B cell (primary cell): ENCODE measurements at regions not wholly inside any gene's neighbourhood (a gene's known extent, or its start where the extent isn't known, plus 50 kb on each side); places are given as distances from the start of the nearest gene placed in this dataset.

ENCODE experiments used
- ATAC-seq: fragments of 200-7000 bp; cut with Tn5 transposase; one replicate; pipeline ENCODE4 v1.10.0; 2021; ENCODE audit warnings: low read depth, mild to moderate bottlenecking, moderate number of reproducible peaks, moderate library complexity
- CTCF ChIA-PET: fragments of 350-600 bp; sonication (Branson Sonifier 250); formaldehyde crosslinking; loops from one replicate; lab custom pipeline; 2021; ENCODE audit warnings: antibody characterized with exemption, inconsistent platforms; lab: Charles Lee
- POLR2A ChIA-PET: fragments of 350-600 bp; sonication (Branson Sonifier 250); formaldehyde crosslinking; loops from one replicate; lab custom pipeline; 2021; ENCODE audit warnings: antibody characterized with exemption; lab: Charles Lee
- DNase-seq: peaks from one replicate; pipeline ENCODE4 v3.0.0; 2013
- H2AFZ ChIP-seq: 2 replicates; pipeline ENCODE4 v1.6.1; 2012; ENCODE audit warnings: mild to moderate bottlenecking, low read depth, low read length; ENCODE audit not compliant: insufficient read depth, poor library complexity, severe bottlenecking
- H3K27ac ChIP-seq, 2 donors: 1 replicate in 1 of 2; 2 replicates in 1 of 2; pipeline ENCODE4 v1.5.1; 2012 to 2013; ENCODE audit warnings: low read length in 2 of 2, mild to moderate bottlenecking in 2 of 2, moderate library complexity in 1 of 2
- H3K27me3 ChIP-seq, 4 experiments: fragments of 200-600 bp in 1 of 4; sonication (generic) in 1 of 4; replicated peaks in 1 of 4; 1 replicate in 2 of 4; 2 replicates in 2 of 4; pipeline versions ENCODE4 v1.6.1 to v1.7.0; 2013 to 2016; ENCODE audit warnings: low read length in 3 of 4, mild to moderate bottlenecking in 2 of 4, mixed read lengths in 1 of 4, moderate library complexity in 1 of 4; ENCODE audit not compliant: insufficient read depth in 4 of 4, control insufficient read depth in 3 of 4; ENCODE audit errors: control extremely low read depth in 1 of 4
- H3K36me3 ChIP-seq, 2 experiments: replicated peaks in 1 of 2; 1 replicate in 1 of 2; 2 replicates in 1 of 2; pipeline versions ENCODE4 v1.6.1 to v1.7.1; 2013; ENCODE audit warnings: low read length in 1 of 2; ENCODE audit not compliant: insufficient read depth in 2 of 2, control insufficient read depth in 1 of 2; ENCODE audit errors: control extremely low read depth in 1 of 2, extremely low read depth in 1 of 2
- H3K4me1 ChIP-seq, 2 donors: fragments of 200-600 bp in 1 of 2; sonication (generic) in 1 of 2; 1 replicate in 1 of 2; 2 replicates in 1 of 2; pipeline versions ENCODE4 v1.5.1 to v1.6.1; 2013 to 2017; ENCODE audit warnings: low read length in 2 of 2; ENCODE audit not compliant: control insufficient read depth in 2 of 2, insufficient read depth in 2 of 2
- H3K4me2 ChIP-seq: replicated peaks from 2 replicates; pipeline ENCODE3; 2012; ENCODE audit warnings: mild to moderate bottlenecking, low read depth, low read length; ENCODE audit not compliant: poor library complexity, severe bottlenecking
- H3K4me3 ChIP-seq, 5 experiments: fragments of 200-600 bp in 1 of 5; sonication (generic) in 1 of 5; 1 replicate in 3 of 5; 2 replicates in 2 of 5; pipeline versions ENCODE4 v1.5.1 to v1.7.0; 2011 to 2016; ENCODE audit warnings: low read length in 4 of 5, mild to moderate bottlenecking in 4 of 5, low read depth in 2 of 5, control low read depth in 1 of 5, moderate library complexity in 1 of 5; ENCODE audit not compliant: insufficient read depth in 1 of 5; ENCODE audit errors: control extremely low read depth in 1 of 5, extremely low read depth in 1 of 5
- H3K79me2 ChIP-seq: fragments of 200-600 bp; sonication (generic); one replicate; pipeline ENCODE4 v1.6.0; 2016; ENCODE audit warnings: low read length; ENCODE audit not compliant: control insufficient read depth, insufficient read depth
- H3K9ac ChIP-seq: fragments of 200-600 bp; sonication (generic); 2 replicates; pipeline ENCODE4 v1.6.1; 2017; ENCODE audit warnings: mild to moderate bottlenecking, low read length, moderate library complexity
- H3K9me3 ChIP-seq, 3 donors: one replicate each; pipeline versions ENCODE4 v1.6.1 to v1.7.1; 2013; ENCODE audit warnings: low read length in 2 of 3; ENCODE audit not compliant: control insufficient read depth in 2 of 3, insufficient read depth in 1 of 3; ENCODE audit errors: control extremely low read depth in 1 of 3
- H4K20me1 ChIP-seq: 2 replicates; pipeline ENCODE4 v1.6.0; 2012; ENCODE audit warnings: mild to moderate bottlenecking, low read length; ENCODE audit not compliant: insufficient read depth, control insufficient read depth, poor library complexity, severe bottlenecking
- H3K27ac Mint-ChIP-seq: one replicate; pipeline ENCODE4 v1.8.0; 2021; ENCODE audit warnings: mixed read lengths
- H3K27me3 Mint-ChIP-seq: one replicate; pipeline ENCODE4 v1.8.0; 2021; ENCODE audit warnings: mixed read lengths
- H3K4me1 Mint-ChIP-seq: one replicate; pipeline ENCODE4 v1.8.0; 2021; ENCODE audit warnings: mixed read lengths
- H3K4me3 Mint-ChIP-seq: one replicate; pipeline ENCODE4 v1.8.0; 2021; ENCODE audit warnings: mixed read lengths
- H3K9me3 Mint-ChIP-seq: one replicate; pipeline ENCODE4 v1.8.0; 2022; ENCODE audit warnings: mixed read lengths; ENCODE audit not compliant: insufficient read depth
- EZH2 ChIP-seq: IDR thresholded peaks from 2 replicates; pipeline ENCODE4 v1.6.1; 2012; ENCODE audit warnings: borderline replicate concordance, low read depth, mild to moderate bottlenecking, moderate library complexity, low read length; ENCODE audit not compliant: insufficient read depth, poor library complexity, severe bottlenecking
- WGBS: methylation state at CpG from one replicate; pipeline ENCODE4 v1.1.5; 2013; ENCODE audit warnings: missing lambda C conversion rate; ENCODE audit not compliant: insufficient coverage; 5-methylcytosine and 5-hydroxymethylcytosine counted together
- intact Hi-C: fragments of 100-400 bp; cut with micrococcal nuclease; formaldehyde crosslinking; loops from one replicate; pipeline ENCODE4 v1.10.0; 2022
- TF ChIP-seq, protein P1 (sequence below): fragments of 200-600 bp; IDR thresholded peaks from one replicate; pipeline ENCODE4 v1.8.0; 2022; ENCODE audit warnings: antibody characterized with exemption, mild to moderate bottlenecking

DNA sequence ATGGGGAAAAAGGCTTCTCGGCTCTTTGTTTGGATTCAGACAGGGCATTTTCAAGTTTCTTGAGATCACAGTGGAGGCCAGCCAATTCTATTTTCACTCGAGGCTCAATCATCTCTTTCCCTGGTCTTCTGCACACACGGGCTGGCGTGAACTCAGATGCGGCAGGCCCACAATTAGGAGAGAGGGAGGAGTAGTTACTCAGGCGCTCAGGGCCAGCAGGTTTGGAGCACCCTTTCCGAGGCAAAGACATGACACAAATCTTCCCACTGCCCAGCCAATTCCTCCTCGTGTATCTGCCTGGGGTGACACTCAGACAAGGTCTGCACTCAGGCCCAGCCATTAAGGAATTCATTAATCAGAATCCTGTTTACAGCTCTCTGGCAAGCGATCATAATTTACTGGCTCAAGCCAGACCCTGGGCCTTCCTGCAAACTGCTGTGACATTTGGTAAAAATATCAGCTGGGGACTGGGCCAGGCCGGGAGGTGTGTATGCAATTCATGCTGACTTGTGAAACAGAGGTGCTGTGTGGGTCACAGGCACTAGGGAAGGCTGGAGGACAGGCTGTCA lies 68.1 kb upstream of the TLE3 start:
- Histone ChIP-seq H3K4me2 (no peak overlapping the region), H3K36me3 (no peaks in the 10 kb centered on the region), H3K4me1 (no peaks in the 10 kb centered on the region), H3K4me3 (no peak overlapping the region), H3K27ac (no peak overlapping the region), H3K27me3 (peaks cover 0 to 4% (median 0%) of the 10 kb centered on the region in 4 experiments), H2AFZ (no peak overlapping the region), H3K9ac (no peak overlapping the region), H3K79me2 (no peaks in the 10 kb centered on the region), H3K9me3 (peaks cover 0 to 12% (median 0%) of the 10 kb centered on the region in 3 donors), H4K20me1 (no peaks in the 10 kb centered on the region)
- DNase-seq (no peak), ATAC-seq (no peak)
- intact Hi-C loops = no loop called here
- no peak overlapping the region for H3K27ac Mint-ChIP-seq
- no peaks in the 10 kb centered on the region for H3K4me1 Mint-ChIP-seq
- WGBS = 94% methylated on average over 9 of the region's 10 CpGs
- TF ChIP-seq, protein P1, sequence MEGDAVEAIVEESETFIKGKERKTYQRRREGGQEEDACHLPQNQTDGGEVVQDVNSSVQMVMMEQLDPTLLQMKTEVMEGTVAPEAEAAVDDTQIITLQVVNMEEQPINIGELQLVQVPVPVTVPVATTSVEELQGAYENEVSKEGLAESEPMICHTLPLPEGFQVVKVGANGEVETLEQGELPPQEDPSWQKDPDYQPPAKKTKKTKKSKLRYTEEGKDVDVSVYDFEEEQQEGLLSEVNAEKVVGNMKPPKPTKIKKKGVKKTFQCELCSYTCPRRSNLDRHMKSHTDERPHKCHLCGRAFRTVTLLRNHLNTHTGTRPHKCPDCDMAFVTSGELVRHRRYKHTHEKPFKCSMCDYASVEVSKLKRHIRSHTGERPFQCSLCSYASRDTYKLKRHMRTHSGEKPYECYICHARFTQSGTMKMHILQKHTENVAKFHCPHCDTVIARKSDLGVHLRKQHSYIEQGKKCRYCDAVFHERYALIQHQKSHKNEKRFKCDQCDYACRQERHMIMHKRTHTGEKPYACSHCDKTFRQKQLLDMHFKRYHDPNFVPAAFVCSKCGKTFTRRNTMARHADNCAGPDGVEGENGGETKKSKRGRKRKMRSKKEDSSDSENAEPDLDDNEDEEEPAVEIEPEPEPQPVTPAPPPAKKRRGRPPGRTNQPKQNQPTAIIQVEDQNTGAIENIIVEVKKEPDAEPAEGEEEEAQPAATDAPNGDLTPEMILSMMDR = no peak
- TF ChIP-seq EZH2 = no peak
- POLR2A ChIA-PET = no interaction called here
- no peaks in the 10 kb centered on the region for H3K9me3 Mint-ChIP-seq
- H3K27me3 Mint-ChIP-seq = peaks cover 6% of the 10 kb centered on the region
- CTCF ChIA-PET = no interaction called here
- no peak overlapping the region for H3K4me3 Mint-ChIP-seq

DNA sequence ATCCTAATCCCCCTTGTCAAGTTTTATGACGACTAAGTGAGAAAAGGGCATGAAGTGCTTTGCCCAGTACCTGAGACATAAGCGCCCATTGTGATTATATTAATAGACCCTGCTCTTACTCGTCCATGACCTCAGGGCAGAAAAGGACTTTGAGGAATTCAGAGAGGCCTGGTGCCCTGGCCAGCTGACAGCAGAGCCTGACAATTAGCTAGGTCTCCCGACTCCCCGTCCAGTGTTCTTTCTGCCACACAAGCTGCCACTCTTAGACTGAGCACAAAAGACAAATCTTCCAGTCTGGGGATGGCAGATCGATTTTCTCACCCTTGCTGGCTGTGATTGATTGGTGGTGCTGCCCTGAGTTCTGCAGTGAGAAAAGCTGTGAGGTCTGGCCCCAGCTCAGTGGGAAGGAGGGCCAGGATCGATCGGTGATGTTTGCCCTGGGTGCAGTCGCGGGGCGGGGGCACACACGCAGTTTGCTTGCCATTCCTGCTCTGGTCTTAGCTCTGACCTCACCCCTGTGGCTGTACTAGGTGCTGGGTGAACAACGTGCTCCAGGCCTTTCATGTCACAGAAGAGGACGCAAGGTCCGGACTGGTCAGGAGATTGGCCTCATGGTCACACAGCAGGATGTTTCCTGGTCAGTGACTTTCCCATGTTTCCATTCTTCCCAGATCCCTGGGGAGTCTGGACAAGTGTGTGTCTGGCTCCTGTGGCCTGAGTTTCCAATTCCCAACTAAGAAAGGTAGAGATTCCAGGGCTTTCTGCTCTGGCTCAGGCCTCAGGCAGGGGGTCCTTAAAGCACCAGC lies 67.4 kb upstream of the TLE3 start:
- intact Hi-C loops = no loop called here
- H3K4me1 ChIP-seq = no peaks in the 10 kb centered on the region
- Mint-ChIP-seq H3K4me1 (peaks cover 2% of the 10 kb centered on the region), H3K4me3 (no peak overlapping the region), H3K27ac (no peak overlapping the region), H3K27me3 (peaks cover 6% of the 10 kb centered on the region), H3K9me3 (no peaks in the 10 kb centered on the region)
- no peaks in the 10 kb centered on the region for H3K79me2 ChIP-seq
- H3K4me3 ChIP-seq = no peak overlapping the region
- H2AFZ ChIP-seq = no peak overlapping the region
- H3K27me3 ChIP-seq = no peaks in the 10 kb centered on the region
- ChIA-PET POLR2A (no interaction called here), CTCF (no interaction called here)
- ATAC-seq (no peak), DNase-seq (no peak)
- WGBS = 94% methylated on average over 13 of the region's 15 CpGs
- peaks cover 0 to 12% (median 0%) of the 10 kb centered on the region in 3 donors for H3K9me3 ChIP-seq
- no peak overlapping the region for H3K27ac ChIP-seq
- no peak overlapping the region for H3K9ac ChIP-seq
- H4K20me1 ChIP-seq = no peaks in the 10 kb centered on the region
- no peaks in the 10 kb centered on the region for H3K36me3 ChIP-seq
- H3K4me2 ChIP-seq = no peak overlapping the region
- TF ChIP-seq, protein P1 = no peak
- TF ChIP-seq EZH2 = no peak
